ENCODE measurements at regions not wholly inside any gene's neighbourhood (a gene's known extent, or its start where the extent isn't known, plus 50 kb on each side); places are given as distances from the start of the nearest gene placed in this dataset.
"Not testable (repeated sequence)": the region's sequence is repeated elsewhere in the genome, so short reads cannot be mapped to it uniquely, and the experiment has no call there.

DNA sequence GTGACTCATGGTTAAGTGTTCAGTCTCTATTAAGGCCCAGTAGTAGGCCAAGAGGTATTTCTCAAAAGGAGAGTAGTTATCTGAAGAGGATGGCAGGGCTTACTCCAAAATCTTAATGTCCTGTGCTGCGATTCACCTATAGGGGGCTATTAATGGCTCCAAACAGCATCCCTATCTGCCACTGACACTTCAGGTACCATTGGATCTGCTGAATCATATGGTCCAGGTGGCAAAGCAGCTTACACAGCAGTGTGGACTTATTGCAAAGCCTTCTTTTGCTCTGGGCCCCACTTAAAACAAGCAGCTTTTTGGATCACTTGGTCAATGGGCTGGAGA lies 60.8 kb upstream of the ATP2B1 start:
- TF ChIP-seq, protein P1, sequence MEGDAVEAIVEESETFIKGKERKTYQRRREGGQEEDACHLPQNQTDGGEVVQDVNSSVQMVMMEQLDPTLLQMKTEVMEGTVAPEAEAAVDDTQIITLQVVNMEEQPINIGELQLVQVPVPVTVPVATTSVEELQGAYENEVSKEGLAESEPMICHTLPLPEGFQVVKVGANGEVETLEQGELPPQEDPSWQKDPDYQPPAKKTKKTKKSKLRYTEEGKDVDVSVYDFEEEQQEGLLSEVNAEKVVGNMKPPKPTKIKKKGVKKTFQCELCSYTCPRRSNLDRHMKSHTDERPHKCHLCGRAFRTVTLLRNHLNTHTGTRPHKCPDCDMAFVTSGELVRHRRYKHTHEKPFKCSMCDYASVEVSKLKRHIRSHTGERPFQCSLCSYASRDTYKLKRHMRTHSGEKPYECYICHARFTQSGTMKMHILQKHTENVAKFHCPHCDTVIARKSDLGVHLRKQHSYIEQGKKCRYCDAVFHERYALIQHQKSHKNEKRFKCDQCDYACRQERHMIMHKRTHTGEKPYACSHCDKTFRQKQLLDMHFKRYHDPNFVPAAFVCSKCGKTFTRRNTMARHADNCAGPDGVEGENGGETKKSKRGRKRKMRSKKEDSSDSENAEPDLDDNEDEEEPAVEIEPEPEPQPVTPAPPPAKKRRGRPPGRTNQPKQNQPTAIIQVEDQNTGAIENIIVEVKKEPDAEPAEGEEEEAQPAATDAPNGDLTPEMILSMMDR (IDR thresholded peaks at IDR 0.05) = no peak
- no peak for TF ChIP-seq POLR2A (IDR thresholded peaks at IDR 0.05)
- intact Hi-C loops (cut with DNase I; ENCODE audit: low total_unique reads) = no loop called here
- WGBS, 2 donors = 100% methylated on average over 1 of the region's 1 CpG
- no peak overlapping the region for H3K4me3 ChIP-seq (ENCODE audit: low read depth, poor library complexity, severe bottlenecking)
- DNase-seq (ENCODE audit: low spot score in 2 of 2) = no peak

- DNase-seq (ENCODE audit: low spot score in 2 of 2) = no peak
- TF ChIP-seq POLR2A (IDR thresholded peaks at IDR 0.05) = no peak
- TF ChIP-seq, protein P1 (IDR thresholded peaks at IDR 0.05) = no peak
- 58 to 62% methylated on average over 3 of the region's 3 CpGs for WGBS, 2 donors
Observed at GRCh38 chr12:89768586-89769482, 60.2 kb upstream of the ATP2B1 start.

GRCh38 chr12:89765959-89766824 lies 57.6 kb upstream of the ATP2B1 start:
- intact Hi-C loops (cut with DNase I; ENCODE audit: low total_unique reads) = no loop called here
- H3K4me3 ChIP-seq (ENCODE audit: low read depth, poor library complexity, severe bottlenecking) = no peak overlapping the region
- WGBS, 2 donors = 78 to 88% methylated on average over 3 of the region's 3 CpGs
- TF ChIP-seq, protein P1 (IDR thresholded peaks at IDR 0.05) = no peak
- TF ChIP-seq POLR2A (IDR thresholded peaks at IDR 0.05) = no peak
- no peak for DNase-seq (ENCODE audit: low spot score in 2 of 2)

More at GRCh38 chr12:89768586-89769482, 60.2 kb upstream of the ATP2B1 start:
- H3K4me3 ChIP-seq (ENCODE audit: low read depth, poor library complexity, severe bottlenecking) = no peak overlapping the region
- intact Hi-C loops (cut with DNase I; ENCODE audit: low total_unique reads) = no loop called here

GRCh38 chr12:89764164-89764563 lies 55.5 kb upstream of the ATP2B1 start:
- 98% methylated on average over 4 of the region's 4 CpGs for WGBS, 2 donors
- intact Hi-C loops (cut with DNase I; ENCODE audit: low total_unique reads); H3K4me3 ChIP-seq (ENCODE audit: low read depth, poor library complexity, severe bottlenecking); DNase-seq (ENCODE audit: low spot score in 2 of 2): not testable (repeated sequence)

GRCh38 chr12:89762498-89763170 lies 54.0 kb upstream of the ATP2B1 start:
- no peak overlapping the region for H3K4me3 ChIP-seq (ENCODE audit: low read depth, poor library complexity, severe bottlenecking)
- no peak for DNase-seq (ENCODE audit: low spot score in 2 of 2)
- WGBS, 2 donors = 68 to 73% methylated on average over 4 of the region's 4 CpGs
- TF ChIP-seq, protein P1 (IDR thresholded peaks at IDR 0.05) = no peak
- TF ChIP-seq POLR2A (IDR thresholded peaks at IDR 0.05) = no peak
- intact Hi-C loops (cut with DNase I; ENCODE audit: low total_unique reads) = no loop called here

GRCh38 chr12:89760783-89761182 lies 52.1 kb upstream of the ATP2B1 start:
- H3K4me3 ChIP-seq (ENCODE audit: low read depth, poor library complexity, severe bottlenecking) = no peak overlapping the region
- no peak for TF ChIP-seq POLR2A (IDR thresholded peaks at IDR 0.05)
- TF ChIP-seq, protein P1 (IDR thresholded peaks at IDR 0.05) = no peak
- no peak for DNase-seq (ENCODE audit: low spot score in 2 of 2)
- WGBS, 2 donors = 75 to 84% methylated on average over 2 of the region's 2 CpGs
- intact Hi-C loops (cut with DNase I; ENCODE audit: low total_unique reads) = no loop called here
